ENCODE measurements at regions not wholly inside any gene's neighbourhood (a gene's known extent, or its start where the extent isn't known, plus 50 kb on each side); places are given as distances from the start of the nearest gene placed in this dataset.

DNA sequence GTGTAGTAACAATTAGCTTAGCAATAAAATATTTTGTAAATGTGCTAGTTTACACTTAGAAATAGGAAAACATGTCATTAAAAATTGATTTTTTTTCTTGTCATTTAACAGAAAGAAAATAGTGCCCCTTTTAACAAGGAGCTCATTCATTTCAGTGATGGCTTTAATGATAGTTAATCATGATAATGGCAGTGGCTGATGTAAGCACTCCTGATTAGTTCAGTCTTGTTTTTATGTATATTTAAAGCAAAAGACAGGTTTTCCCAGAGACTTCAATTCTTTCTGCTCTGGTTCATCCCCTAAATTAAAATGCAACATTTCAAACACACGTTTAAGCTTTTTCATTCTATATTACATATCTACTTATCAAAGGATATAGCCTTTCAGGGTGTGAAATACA, 1039.5 kb upstream of the PCDH7 start:
- TF ChIP-seq, protein P1, sequence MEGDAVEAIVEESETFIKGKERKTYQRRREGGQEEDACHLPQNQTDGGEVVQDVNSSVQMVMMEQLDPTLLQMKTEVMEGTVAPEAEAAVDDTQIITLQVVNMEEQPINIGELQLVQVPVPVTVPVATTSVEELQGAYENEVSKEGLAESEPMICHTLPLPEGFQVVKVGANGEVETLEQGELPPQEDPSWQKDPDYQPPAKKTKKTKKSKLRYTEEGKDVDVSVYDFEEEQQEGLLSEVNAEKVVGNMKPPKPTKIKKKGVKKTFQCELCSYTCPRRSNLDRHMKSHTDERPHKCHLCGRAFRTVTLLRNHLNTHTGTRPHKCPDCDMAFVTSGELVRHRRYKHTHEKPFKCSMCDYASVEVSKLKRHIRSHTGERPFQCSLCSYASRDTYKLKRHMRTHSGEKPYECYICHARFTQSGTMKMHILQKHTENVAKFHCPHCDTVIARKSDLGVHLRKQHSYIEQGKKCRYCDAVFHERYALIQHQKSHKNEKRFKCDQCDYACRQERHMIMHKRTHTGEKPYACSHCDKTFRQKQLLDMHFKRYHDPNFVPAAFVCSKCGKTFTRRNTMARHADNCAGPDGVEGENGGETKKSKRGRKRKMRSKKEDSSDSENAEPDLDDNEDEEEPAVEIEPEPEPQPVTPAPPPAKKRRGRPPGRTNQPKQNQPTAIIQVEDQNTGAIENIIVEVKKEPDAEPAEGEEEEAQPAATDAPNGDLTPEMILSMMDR (IDR thresholded peaks at IDR 0.05) = no peak
- TF ChIP-seq POLR2A (IDR thresholded peaks at IDR 0.05) = no peak

Measured in adrenal gland (tissue), 5 donors.